ENCODE measurements at regions not wholly inside any gene's neighbourhood (a gene's known extent, or its start where the extent isn't known, plus 50 kb on each side); places are given as distances from the start of the nearest gene placed in this dataset.
A peak's percentile ranks its signal among the peaks of the same experiment; 100 is the strongest.

DNA sequence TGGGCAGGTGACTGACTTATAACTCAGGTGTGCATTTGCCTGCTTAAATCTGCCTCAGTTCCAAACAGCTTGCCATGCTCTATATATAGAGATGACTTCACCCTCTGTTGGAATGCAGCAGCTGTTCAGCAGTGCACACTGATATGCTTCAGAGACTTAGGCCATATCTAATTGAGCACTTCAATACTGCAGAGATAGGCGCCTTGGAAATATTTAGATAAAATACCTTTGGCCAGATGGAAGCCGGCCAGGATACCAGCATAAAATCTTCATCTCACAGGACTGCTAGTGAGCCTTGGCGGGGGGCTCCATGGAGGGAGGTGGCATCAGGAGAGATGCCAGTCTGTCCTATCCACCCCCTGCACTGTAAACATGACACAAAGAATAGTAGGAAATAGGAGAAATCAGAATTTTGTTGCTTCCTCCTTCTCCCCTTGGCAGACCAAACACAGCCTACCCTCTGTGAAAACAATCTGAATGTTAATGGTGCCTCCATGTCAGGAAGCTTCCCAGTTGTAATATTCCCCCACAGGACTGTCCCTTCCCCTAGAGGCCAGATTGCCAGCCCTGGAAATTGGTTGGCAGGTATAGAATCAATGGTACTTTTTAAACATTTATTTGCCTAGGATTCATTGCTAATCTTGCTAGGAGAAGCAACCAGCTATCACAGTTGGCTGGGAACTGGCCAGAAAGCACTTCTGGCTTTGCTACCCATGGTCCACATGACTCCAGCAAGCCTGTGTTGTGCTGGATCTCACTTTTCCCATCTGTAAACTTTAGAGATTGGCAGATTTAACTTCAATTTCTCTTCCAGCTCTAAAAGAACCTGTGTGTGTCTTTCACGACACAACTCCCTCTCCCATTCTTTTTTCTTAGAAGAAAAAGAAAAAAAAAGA lies 215.5 kb upstream of the KCNMB2 start:
- FAIRE-seq (no peak), DNase-seq (ENCODE audit: low read depth in 1 of 2, low spot score in 2 of 2) (no peak)
- no peak overlapping the region for H2BK120ac ChIP-seq (replicated peaks; ENCODE audit: low read depth, low read length)
- ChIA-PET POLR2A (ENCODE audit: partially characterized antibody) (no interaction called here), CTCF (ENCODE audit: partially characterized antibody) (interaction anchor here (2.5 to 3.1 kb wide), 2 partner anchors 18 to 65 kb away, joined by 9 read pairs; no protein-coding TSS in a partner anchor)
- H3K9ac ChIP-seq (replicated peaks in 1 of 4; ENCODE audit: extremely low read depth in 1 of 4, low read depth in 3 of 4, low read length in 3 of 4) = no peak overlapping the region
- no peak overlapping the region for H3K18ac ChIP-seq (ENCODE audit: extremely low read depth, low read length)
- H3K27me3 ChIP-seq (replicated peaks in 1 of 4; ENCODE audit: control insufficient read depth in 3 of 4, extremely low read depth in 1 of 4, insufficient read depth in 3 of 4, low read length in 3 of 4) = no peaks in the 10 kb centered on the region
- no peak overlapping the region for H3K4me2 ChIP-seq (ENCODE audit: insufficient read depth in 1 of 2, low read depth in 2 of 2, low read length in 2 of 2)
- H3K27ac ChIP-seq (ENCODE audit: low read depth, low read length) = no peak overlapping the region
- H3K36me3 ChIP-seq (ENCODE audit: control insufficient read depth in 2 of 4, insufficient read depth in 4 of 4, low read length in 3 of 4) = no peaks in the 10 kb centered on the region
- H3K56ac ChIP-seq (replicated peaks; ENCODE audit: insufficient read length, low read depth, low read length) = no peak overlapping the region
- H2BK20ac ChIP-seq (ENCODE audit: low read length) = no peak overlapping the region
- peaks cover 0 to 8% (median 1%) of the 10 kb centered on the region in 4 experiments; a peak in 2 of 7 replicates for H3K4me1 ChIP-seq (replicated peaks in 1 of 4; ENCODE audit: control insufficient read depth in 3 of 4, insufficient read depth in 4 of 4, low read length in 3 of 4)
- peak overlapping the region; percentile 83 for H2AFZ ChIP-seq (ENCODE audit: low read length)
- no peak overlapping the region for H4K8ac ChIP-seq (ENCODE audit: extremely low read depth, insufficient read depth, low read length)
- H3K14ac ChIP-seq (ENCODE audit: insufficient read length) = no peak overlapping the region
- H4K5ac ChIP-seq (ENCODE audit: insufficient read length, low read depth, low read length) = no peak overlapping the region
- H4K91ac ChIP-seq (replicated peaks; ENCODE audit: insufficient read length, low read length) = no peak overlapping the region
- H3K79me2 ChIP-seq (ENCODE audit: control insufficient read depth in 1 of 2, insufficient read depth in 2 of 2, low read length in 2 of 2) = no peaks in the 10 kb centered on the region
- H4K20me1 ChIP-seq (replicated peaks in 1 of 2; ENCODE audit: control insufficient read depth in 1 of 2, insufficient read depth in 2 of 2, low read length in 2 of 2) = no peaks in the 10 kb centered on the region
- H2BK15ac ChIP-seq (ENCODE audit: low read length) = no peak overlapping the region
- no peak overlapping the region for H3K4me3 ChIP-seq (ENCODE audit: extremely low read depth in 1 of 4, insufficient read depth in 2 of 4, low read depth in 3 of 4, low read length in 4 of 4)
- H3K23ac ChIP-seq (ENCODE audit: insufficient read length) = no peak overlapping the region
- no peaks in the 10 kb centered on the region for H3K9me3 ChIP-seq (ENCODE audit: insufficient read depth in 2 of 2, low read depth in 1 of 2, low read length in 1 of 2)
- H2BK12ac ChIP-seq (ENCODE audit: low read depth, low read length) = no peak overlapping the region
- no peaks in the 10 kb centered on the region for H3K79me1 ChIP-seq (ENCODE audit: low read depth, low read length)
- H3K4ac ChIP-seq (replicated peaks; ENCODE audit: insufficient read length, low read depth, low read length) = no peak overlapping the region
- no peaks in the 10 kb centered on the region for H3K23me2 ChIP-seq (ENCODE audit: low read depth, low read length)
- no peak overlapping the region for H2AK5ac ChIP-seq (ENCODE audit: low read depth, low read length)
- no peak overlapping the region for H2BK5ac ChIP-seq (ENCODE audit: low read depth, low read length)
- WGBS, 2 experiments (ENCODE audit: extremely low coverage in 1 of 2, insufficient coverage in 1 of 2, insufficient read length in 1 of 2, insufficient replicate concordance in 2 of 2, low coverage in 1 of 2, low lambda C conversion rate in 2 of 2, missing lambda C conversion rate in 1 of 2) = 87% methylated on average over 4 of the region's 4 CpGs; no CpG with 5 or more reads in 1 of the 2 experiments
- TF ChIP-seq TCF12 (IDR thresholded peaks at IDR 0.05; ENCODE audit: low read depth, low read length) (no peak), HDAC2 (IDR thresholded peaks at IDR 0.05; ENCODE audit: borderline replicate concordance in 1 of 2, low read depth in 2 of 2, low read length in 2 of 2) (no peak), TAF1 (IDR thresholded peaks at IDR 0.05; ENCODE audit: low read depth, low read length) (no peak), CHD2 (IDR thresholded peaks at IDR 0.05; ENCODE audit: low read length) (no peak), SAP30 (IDR thresholded peaks at IDR 0.05; ENCODE audit: insufficient read depth, insufficient replicate concordance, low read length) (no peak), JUND (IDR thresholded peaks at IDR 0.05; ENCODE audit: low read length) (no peak), NANOG (IDR thresholded peaks at IDR 0.05; ENCODE audit: insufficient read depth, low read depth, low read length, poor library complexity, severe bottlenecking) (no peak)
- TF ChIP-seq, protein P1, sequence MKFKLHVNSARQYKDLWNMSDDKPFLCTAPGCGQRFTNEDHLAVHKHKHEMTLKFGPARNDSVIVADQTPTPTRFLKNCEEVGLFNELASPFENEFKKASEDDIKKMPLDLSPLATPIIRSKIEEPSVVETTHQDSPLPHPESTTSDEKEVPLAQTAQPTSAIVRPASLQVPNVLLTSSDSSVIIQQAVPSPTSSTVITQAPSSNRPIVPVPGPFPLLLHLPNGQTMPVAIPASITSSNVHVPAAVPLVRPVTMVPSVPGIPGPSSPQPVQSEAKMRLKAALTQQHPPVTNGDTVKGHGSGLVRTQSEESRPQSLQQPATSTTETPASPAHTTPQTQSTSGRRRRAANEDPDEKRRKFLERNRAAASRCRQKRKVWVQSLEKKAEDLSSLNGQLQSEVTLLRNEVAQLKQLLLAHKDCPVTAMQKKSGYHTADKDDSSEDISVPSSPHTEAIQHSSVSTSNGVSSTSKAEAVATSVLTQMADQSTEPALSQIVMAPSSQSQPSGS (IDR thresholded peaks at IDR 0.05; ENCODE audit: low read length) = no peak
- TF ChIP-seq, protein P2, sequence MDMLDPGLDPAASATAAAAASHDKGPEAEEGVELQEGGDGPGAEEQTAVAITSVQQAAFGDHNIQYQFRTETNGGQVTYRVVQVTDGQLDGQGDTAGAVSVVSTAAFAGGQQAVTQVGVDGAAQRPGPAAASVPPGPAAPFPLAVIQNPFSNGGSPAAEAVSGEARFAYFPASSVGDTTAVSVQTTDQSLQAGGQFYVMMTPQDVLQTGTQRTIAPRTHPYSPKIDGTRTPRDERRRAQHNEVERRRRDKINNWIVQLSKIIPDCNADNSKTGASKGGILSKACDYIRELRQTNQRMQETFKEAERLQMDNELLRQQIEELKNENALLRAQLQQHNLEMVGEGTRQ (IDR thresholded peaks at IDR 0.05; ENCODE audit: low read length) = no peak
